PC-9 (cell line): ENCODE measurements at regions not wholly inside any gene's neighbourhood (a gene's known extent, or its start where the extent isn't known, plus 50 kb on each side); places are given as distances from the start of the nearest gene placed in this dataset.

Experiments used
- BruUV-seq: library from RNA; stranded (reverse); fragments of 400-500 nt; replicated peaks from 2 replicates; lab custom pipeline; 2021; lab: Mats Ljungman, UMichigan
- CTCF ChIA-PET: fragments of 300-600 bp; sonication (Branson Sonifier 250); formaldehyde crosslinking; loops from one replicate; lab custom pipeline; 2022; ENCODE audit warnings: antibody characterized with exemption; lab: Charles Lee
- POLR2A ChIA-PET: fragments of 300-600 bp; sonication (Branson Sonifier 250); formaldehyde crosslinking; loops from one replicate; lab custom pipeline; 2022; ENCODE audit warnings: antibody characterized with exemption; ENCODE audit not compliant: unreplicated experiment; lab: Charles Lee
- DNase-seq, 2 experiments: peaks; one replicate each; pipeline versions ENCODE4 v3.0.0 to v3.0.0-alpha.2; 2015 to 2022; ENCODE audit warnings: mixed read lengths in 1 of 2
- H2AFZ ChIP-seq: fragments of 200-600 bp; sonication (generic); 2 replicates; pipeline ENCODE4 v1.8.1; 2017; ENCODE audit warnings: antibody characterized with exemption
- H3F3A ChIP-seq: fragments of 200-600 bp; sonication (generic); 2 replicates; pipeline ENCODE4 v1.8.1; 2017; ENCODE audit warnings: antibody characterized with exemption, mild to moderate bottlenecking, low read depth; ENCODE audit not compliant: insufficient read depth
- H3K27ac ChIP-seq: fragments of 200-600 bp; sonication (generic); 2 replicates; pipeline ENCODE4 v1.6.1; 2016; ENCODE audit warnings: mixed run types
- H3K27me3 ChIP-seq: fragments of 200-600 bp; sonication (generic); 2 replicates; pipeline ENCODE4 v1.6.1; 2016; ENCODE audit warnings: low read depth, mixed run types; ENCODE audit not compliant: insufficient read depth
- H3K36me3 ChIP-seq: fragments of 200-600 bp; sonication (generic); 2 replicates; pipeline ENCODE4 v1.6.1; 2016; ENCODE audit warnings: low read depth, mixed run types
- H3K4me1 ChIP-seq: fragments of 200-600 bp; sonication (generic); replicated peaks from 2 replicates; pipeline ENCODE4 v1.6.1; 2016; ENCODE audit warnings: mixed run types; ENCODE audit not compliant: insufficient read depth
- H3K4me2 ChIP-seq: fragments of 200-600 bp; sonication (generic); 2 replicates; pipeline ENCODE4 v1.6.1; 2017; ENCODE audit warnings: mixed run types
- H3K4me3 ChIP-seq: fragments of 200-600 bp; sonication (generic); 2 replicates; pipeline ENCODE4 v1.6.1; 2016; ENCODE audit warnings: mixed run types
- H3K79me2 ChIP-seq: fragments of 200-600 bp; sonication (generic); 2 replicates; pipeline ENCODE4 v1.6.1; 2017; ENCODE audit warnings: low read depth, mixed run types
- H3K9me2 ChIP-seq: fragments of 200-600 bp; sonication (generic); 2 replicates; pipeline ENCODE4 v1.8.1; 2017; ENCODE audit warnings: mild to moderate bottlenecking; ENCODE audit not compliant: insufficient read depth
- H3K9me3 ChIP-seq: fragments of 200-600 bp; sonication (generic); 2 replicates; pipeline ENCODE4 v1.8.1; 2016; ENCODE audit warnings: low read depth; ENCODE audit not compliant: insufficient read depth
- H4K20me1 ChIP-seq: fragments of 200-600 bp; sonication (generic); 2 replicates; pipeline ENCODE4 v1.8.1; 2017; ENCODE audit not compliant: insufficient read depth
- CTCF ChIP-seq: fragments of 200-600 bp; sonication (generic); conservative IDR thresholded peaks from 2 replicates; pipeline ENCODE4 v1.6.1; 2017; ENCODE audit warnings: mixed run types, antibody characterized with exemption, mild to moderate bottlenecking, moderate library complexity
- EZH2 ChIP-seq: fragments of 200-600 bp; sonication (generic); IDR thresholded peaks from 2 replicates; pipeline ENCODE4 v1.8.0; 2017; ENCODE audit warnings: antibody characterized with exemption, low read depth
- intact Hi-C: fragments of 100-400 bp; cut with micrococcal nuclease; formaldehyde crosslinking; loops from one replicate; pipeline ENCODE4 v1.10.0; 2022; ENCODE audit not compliant: unreplicated experiment

GRCh38 chr2:9060819-9061218 is 57.3 kb upstream of the MBOAT2 start:
- no peaks in the 10 kb centered on the region for H4K20me1 ChIP-seq
- H3K79me2 ChIP-seq = no peaks in the 10 kb centered on the region
- intact Hi-C loops = no loop called here
- CTCF ChIA-PET = no interaction called here
- no peak overlapping the region for H3K27ac ChIP-seq
- H3K36me3 ChIP-seq = 0 out of 2 replicates have a peak, but pooled peaks cover 4% of the 10 kb centered on the region
- H2AFZ ChIP-seq = no peak overlapping the region
- DNase-seq = no peak
- TF ChIP-seq EZH2 (no peak), CTCF (no peak)
- H3K27me3 ChIP-seq = no peaks in the 10 kb centered on the region
- BruUV-seq = no TSS peak
- no peaks in the 10 kb centered on the region; the same call in 1 of the 2 replicates for H3K4me1 ChIP-seq
- POLR2A ChIA-PET = no interaction called here
- no peaks in the 10 kb centered on the region for H3F3A ChIP-seq
- H3K4me2 ChIP-seq = no peak overlapping the region
- H3K4me3 ChIP-seq = no peak overlapping the region
- no peaks in the 10 kb centered on the region for H3K9me2 ChIP-seq
- peaks cover 3% of the 10 kb centered on the region for H3K9me3 ChIP-seq

- TSS peak; percentile 76 for BruUV-seq
- H3K27me3 ChIP-seq = no peaks in the 10 kb centered on the region
- POLR2A ChIA-PET = interaction anchor here (0.6 to 1.2 kb wide), 2 partner anchors 49 to 53 kb away, joined by 3 to 7 read pairs; no protein-coding TSS in a partner anchor
- 0 out of 2 replicates have a peak overlapping the region, but pooled peaks have one; percentile 24 for H2AFZ ChIP-seq
- H3K9me2 ChIP-seq = no peaks in the 10 kb centered on the region
- H3K9me3 ChIP-seq = no peaks in the 10 kb centered on the region; the same call in 1 of the 2 replicates
- H3K4me3 ChIP-seq = no peak overlapping the region
- intact Hi-C loops = loop anchor here (1.0 to 5.0 kb wide), 3 partner anchors 13 to 56 kb away; partner anchors contain the start of gene MBOAT2
- TF ChIP-seq CTCF = no peak
- TF ChIP-seq EZH2 = no peak
- peaks cover 7% of the 10 kb centered on the region for H3K4me1 ChIP-seq
- H3F3A ChIP-seq = no peaks in the 10 kb centered on the region
- no peak overlapping the region; the same call in 1 of the 2 replicates for H3K27ac ChIP-seq
- DNase-seq = peak in 1 of 2 experiments; percentile 45
- CTCF ChIA-PET = no interaction called here
- no peaks in the 10 kb centered on the region for H4K20me1 ChIP-seq
- H3K4me2 ChIP-seq = no peak overlapping the region
- no peaks in the 10 kb centered on the region for H3K79me2 ChIP-seq
- no peaks in the 10 kb centered on the region for H3K36me3 ChIP-seq
These were observed 54.7 kb upstream of the MBOAT2 start for GRCh38 chr2:9057939-9058761.

- Histone ChIP-seq H3K79me2 (no peaks in the 10 kb centered on the region), H2AFZ (no peak overlapping the region), H3K27ac (no peak overlapping the region), H3F3A (no peaks in the 10 kb centered on the region), H3K27me3 (no peaks in the 10 kb centered on the region), H3K36me3 (no peaks in the 10 kb centered on the region), H3K9me2 (no peaks in the 10 kb centered on the region), H4K20me1 (no peaks in the 10 kb centered on the region), H3K9me3 (no peaks in the 10 kb centered on the region; the same call in 1 of the 2 replicates), H3K4me1 (peaks cover 14% of the 10 kb centered on the region), H3K4me2 (no peak overlapping the region), H3K4me3 (no peak overlapping the region)
- BruUV-seq = no TSS peak
- POLR2A ChIA-PET = no interaction called here
- CTCF ChIA-PET = interaction anchor here (0.7 kb wide), 1 partner anchor 44 kb away, joined by 3 read pairs; no protein-coding TSS in a partner anchor
- intact Hi-C loops = loop anchor here (5.0 kb wide), 2 partner anchors 47 to 53 kb away; partner anchors contain the start of gene MBOAT2
- TF ChIP-seq EZH2 = no peak
- no peak for TF ChIP-seq CTCF
- no peak for DNase-seq
These were observed 52.0 kb upstream of the MBOAT2 start for GRCh38 chr2:9055471-9055870.
